ENCODE measurements at regions not wholly inside any gene's neighbourhood (a gene's known extent, or its start where the extent isn't known, plus 50 kb on each side); places are given as distances from the start of the nearest gene placed in this dataset.

DNA sequence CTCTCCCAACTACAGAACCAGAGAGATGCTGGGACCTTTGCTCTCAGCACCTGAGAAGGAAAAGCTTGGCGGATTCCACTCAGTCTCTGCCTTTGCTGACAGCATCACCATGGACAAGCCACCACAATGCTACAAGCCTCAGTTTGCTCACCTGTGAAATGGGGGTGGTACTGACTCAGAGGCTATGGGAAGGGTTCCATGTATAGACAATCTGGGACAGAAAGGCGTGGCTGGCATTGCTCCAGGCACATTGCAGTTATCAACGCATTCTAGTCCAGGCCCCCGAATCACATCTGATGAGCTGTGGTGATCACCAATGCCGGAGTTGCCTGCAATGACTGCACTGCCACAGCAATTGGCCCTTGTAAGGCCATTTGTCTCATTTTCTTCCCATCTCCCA is 72.6 kb downstream of the ISX start:
- Histone ChIP-seq H3K9me3 (ENCODE audit: insufficient read depth, low read length) (no peaks in the 10 kb centered on the region), H3K36me3 (ENCODE audit: low read length) (no peaks in the 10 kb centered on the region), H3K9ac (ENCODE audit: low read length) (no peak overlapping the region), H3K4me3 (ENCODE audit: insufficient read depth, low read length, poor library complexity, severe bottlenecking) (no peak overlapping the region), H4K20me1 (ENCODE audit: low read depth, low read length) (no peaks in the 10 kb centered on the region), H3K27ac (ENCODE audit: low read depth, low read length) (no peak overlapping the region), H3K79me2 (ENCODE audit: insufficient read depth, low read length) (no peaks in the 10 kb centered on the region), H3K9me2 (replicated peaks; ENCODE audit: insufficient read depth, low read length) (no peaks in the 10 kb centered on the region), H3K27me3 (ENCODE audit: low read length) (no peaks in the 10 kb centered on the region), H3K4me2 (ENCODE audit: low read depth, low read length, poor library complexity, severe bottlenecking) (no peak overlapping the region), H2AFZ (ENCODE audit: low read depth, low read length, severe bottlenecking) (no peak overlapping the region), H3F3A (ENCODE audit: insufficient read depth) (no peaks in the 10 kb centered on the region)
- TF ChIP-seq, protein P1, sequence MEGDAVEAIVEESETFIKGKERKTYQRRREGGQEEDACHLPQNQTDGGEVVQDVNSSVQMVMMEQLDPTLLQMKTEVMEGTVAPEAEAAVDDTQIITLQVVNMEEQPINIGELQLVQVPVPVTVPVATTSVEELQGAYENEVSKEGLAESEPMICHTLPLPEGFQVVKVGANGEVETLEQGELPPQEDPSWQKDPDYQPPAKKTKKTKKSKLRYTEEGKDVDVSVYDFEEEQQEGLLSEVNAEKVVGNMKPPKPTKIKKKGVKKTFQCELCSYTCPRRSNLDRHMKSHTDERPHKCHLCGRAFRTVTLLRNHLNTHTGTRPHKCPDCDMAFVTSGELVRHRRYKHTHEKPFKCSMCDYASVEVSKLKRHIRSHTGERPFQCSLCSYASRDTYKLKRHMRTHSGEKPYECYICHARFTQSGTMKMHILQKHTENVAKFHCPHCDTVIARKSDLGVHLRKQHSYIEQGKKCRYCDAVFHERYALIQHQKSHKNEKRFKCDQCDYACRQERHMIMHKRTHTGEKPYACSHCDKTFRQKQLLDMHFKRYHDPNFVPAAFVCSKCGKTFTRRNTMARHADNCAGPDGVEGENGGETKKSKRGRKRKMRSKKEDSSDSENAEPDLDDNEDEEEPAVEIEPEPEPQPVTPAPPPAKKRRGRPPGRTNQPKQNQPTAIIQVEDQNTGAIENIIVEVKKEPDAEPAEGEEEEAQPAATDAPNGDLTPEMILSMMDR (IDR thresholded peaks at IDR 0.05; ENCODE audit: insufficient read depth, low read length, poor library complexity, severe bottlenecking): no peak
- no peak for TF ChIP-seq EZH2phosphoT487 (conservative IDR thresholded peaks at IDR 0.05; ENCODE audit: low read length)

GRCh38 chr22:35140879-35141745 is 75.2 kb downstream of the ISX start:
- TF ChIP-seq EZH2phosphoT487 (conservative IDR thresholded peaks at IDR 0.05; ENCODE audit: low read length): no peak
- TF ChIP-seq, protein P1 (IDR thresholded peaks at IDR 0.05; ENCODE audit: insufficient read depth, low read length, poor library complexity, severe bottlenecking): no peak
- Histone ChIP-seq H3K4me3 (ENCODE audit: insufficient read depth, low read length, poor library complexity, severe bottlenecking) (no peak overlapping the region), H3K9me3 (ENCODE audit: insufficient read depth, low read length) (no peaks in the 10 kb centered on the region), H3K79me2 (ENCODE audit: insufficient read depth, low read length) (no peaks in the 10 kb centered on the region), H3K4me2 (ENCODE audit: low read depth, low read length, poor library complexity, severe bottlenecking) (no peak overlapping the region), H3K9ac (ENCODE audit: low read length) (no peak overlapping the region), H3K27ac (ENCODE audit: low read depth, low read length) (no peak overlapping the region), H3K27me3 (ENCODE audit: low read length) (no peaks in the 10 kb centered on the region), H3K36me3 (ENCODE audit: low read length) (no peaks in the 10 kb centered on the region), H2AFZ (ENCODE audit: low read depth, low read length, severe bottlenecking) (no peak overlapping the region), H3F3A (ENCODE audit: insufficient read depth) (no peaks in the 10 kb centered on the region), H4K20me1 (ENCODE audit: low read depth, low read length) (no peaks in the 10 kb centered on the region), H3K9me2 (replicated peaks; ENCODE audit: insufficient read depth, low read length) (no peaks in the 10 kb centered on the region)

DNA sequence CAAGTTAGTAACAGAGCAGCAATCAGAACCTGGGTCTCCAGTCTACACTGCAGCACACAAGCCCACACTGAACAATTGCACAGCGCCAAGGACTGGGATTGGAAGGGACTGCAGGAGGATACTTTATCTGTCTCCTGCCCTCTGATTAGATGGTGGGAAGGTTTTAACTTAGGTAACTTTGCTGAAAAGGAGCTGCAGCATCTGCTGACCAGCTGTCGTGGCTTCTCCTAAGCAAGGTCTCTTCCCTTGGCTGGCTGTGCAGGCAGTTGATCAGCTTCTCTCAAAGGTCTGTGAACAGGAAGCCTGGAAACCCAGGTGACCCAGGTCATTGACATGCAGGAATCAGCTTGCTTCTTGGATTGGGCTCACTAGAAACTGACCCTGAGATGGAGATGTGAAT is 82.4 kb downstream of the ISX start:
- H4K20me1 ChIP-seq (ENCODE audit: low read depth, low read length): no peaks in the 10 kb centered on the region
- H3K9me3 ChIP-seq (ENCODE audit: insufficient read depth, low read length): no peaks in the 10 kb centered on the region

More for the DNA sequence above, 82.4 kb downstream of the ISX start:
- no peak overlapping the region for H3K4me2 ChIP-seq (ENCODE audit: low read depth, low read length, poor library complexity, severe bottlenecking)
- H3K27ac ChIP-seq (ENCODE audit: low read depth, low read length): no peak overlapping the region
- H3F3A ChIP-seq (ENCODE audit: insufficient read depth): no peaks in the 10 kb centered on the region
- no peaks in the 10 kb centered on the region for H3K79me2 ChIP-seq (ENCODE audit: insufficient read depth, low read length)
- TF ChIP-seq, protein P1 (IDR thresholded peaks at IDR 0.05; ENCODE audit: insufficient read depth, low read length, poor library complexity, severe bottlenecking): no peak
- no peak for TF ChIP-seq EZH2phosphoT487 (conservative IDR thresholded peaks at IDR 0.05; ENCODE audit: low read length)
- H3K9ac ChIP-seq (ENCODE audit: low read length): no peak overlapping the region
- H2AFZ ChIP-seq (ENCODE audit: low read depth, low read length, severe bottlenecking): no peak overlapping the region
- H3K27me3 ChIP-seq (ENCODE audit: low read length): no peaks in the 10 kb centered on the region
- no peaks in the 10 kb centered on the region for H3K9me2 ChIP-seq (replicated peaks; ENCODE audit: insufficient read depth, low read length)
- no peaks in the 10 kb centered on the region for H3K36me3 ChIP-seq (ENCODE audit: low read length)
- no peak overlapping the region for H3K4me3 ChIP-seq (ENCODE audit: insufficient read depth, low read length, poor library complexity, severe bottlenecking)
